Neural cell (in vitro differentiated cells): ENCODE measurements at regions not wholly inside any gene's neighbourhood (a gene's known extent, or its start where the extent isn't known, plus 50 kb on each side); places are given as distances from the start of the nearest gene placed in this dataset.

ENCODE experiments used
- H2AFZ ChIP-seq: fragments of 200-600, 300-800 bp; sonication (generic), shearing (Covaris generic); 2 replicates; pipeline ENCODE4 v1.6.0; 2014; ENCODE audit warnings: low read depth, mild to moderate bottlenecking, antibody characterized with exemption, low read length, moderate library complexity
- H3F3A ChIP-seq: fragments of 200-600 bp; shearing (Covaris generic); 2 replicates; pipeline ENCODE4 v1.6.1; 2016; ENCODE audit warnings: mild to moderate bottlenecking, moderate library complexity, mixed read lengths, antibody characterized with exemption, low read length; ENCODE audit not compliant: insufficient read depth, poor library complexity, severe bottlenecking
- H3K27ac ChIP-seq: fragments of 200-600, 300-800 bp; sonication (generic), shearing (Covaris generic); 2 replicates; pipeline ENCODE4 v1.5.1; 2014; ENCODE audit warnings: mild to moderate bottlenecking, low read length, moderate library complexity
- H3K27me3 ChIP-seq: fragments of 300-800, 200-600 bp; sonication (generic), shearing (Covaris generic); 2 replicates; pipeline ENCODE4 v1.6.0; 2014; ENCODE audit warnings: mild to moderate bottlenecking, low read depth, low read length, moderate library complexity; ENCODE audit not compliant: insufficient read depth
- H3K36me3 ChIP-seq: fragments of 300-800, 200-600 bp; sonication (generic), shearing (Covaris generic); 2 replicates; pipeline ENCODE4 v1.5.1; 2014; ENCODE audit warnings: mild to moderate bottlenecking, antibody characterized with exemption, low read length, moderate library complexity; ENCODE audit not compliant: insufficient read depth
- H3K4me2 ChIP-seq: fragments of 300-800, 200-600 bp; sonication (generic), shearing (Covaris generic); 2 replicates; pipeline ENCODE4 v1.6.0; 2014; ENCODE audit warnings: mild to moderate bottlenecking, low read length
- H3K4me3 ChIP-seq: fragments of 300-800, 200-600 bp; sonication (generic), shearing (Covaris generic); 2 replicates; pipeline ENCODE4 v1.5.1; 2014; ENCODE audit warnings: mild to moderate bottlenecking, low read length, moderate library complexity
- H3K79me2 ChIP-seq: fragments of 200-600 bp; shearing (Covaris generic); replicated peaks from 2 replicates; pipeline ENCODE4 v1.6.0; 2014; ENCODE audit warnings: mild to moderate bottlenecking, low read length, moderate library complexity; ENCODE audit not compliant: insufficient read depth
- H3K9ac ChIP-seq: fragments of 300-800, 200-600 bp; sonication (generic), shearing (Covaris generic); 2 replicates; pipeline ENCODE4 v1.6.1; 2016; ENCODE audit warnings: mild to moderate bottlenecking, low read length, mixed read lengths
- H3K9me2 ChIP-seq: fragments of 200-600 bp; shearing (Covaris generic); 2 replicates; pipeline ENCODE4 v1.6.1; 2016; ENCODE audit warnings: mild to moderate bottlenecking, low read length, mixed read lengths; ENCODE audit not compliant: insufficient read depth
- H3K9me3 ChIP-seq: fragments of 200-600, 300-800 bp; sonication (generic), shearing (Covaris generic); 2 replicates; pipeline ENCODE4 v1.6.1; 2016; ENCODE audit warnings: mild to moderate bottlenecking, mixed run types, low read length, moderate library complexity, mixed read lengths
- H4K20me1 ChIP-seq: fragments of 200-600 bp; shearing (Covaris generic); 2 replicates; pipeline ENCODE4 v1.6.1; 2016; ENCODE audit warnings: mild to moderate bottlenecking, mixed run types; ENCODE audit not compliant: insufficient read depth
- CTCF ChIP-seq: fragments of 450-650 bp; IDR thresholded peaks from 2 replicates; pipeline ENCODE4 v1.5.1; 2014; ENCODE audit warnings: antibody characterized with exemption, mild to moderate bottlenecking, moderate library complexity; ENCODE audit not compliant: poor library complexity, severe bottlenecking
- EP300 ChIP-seq: fragments of 450-650 bp; conservative IDR thresholded peaks from 2 replicates; pipeline ENCODE4 v1.6.1; 2014; ENCODE audit warnings: antibody characterized with exemption, mild to moderate bottlenecking, moderate library complexity; ENCODE audit not compliant: poor library complexity, severe bottlenecking
- EZH2 ChIP-seq: fragments of 200-600, 300-800 bp; shearing (Covaris generic), sonication (generic); IDR thresholded peaks from 2 replicates; pipeline ENCODE4 v1.6.1; 2014; ENCODE audit warnings: antibody characterized with exemption, low read length, borderline replicate concordance, mild to moderate bottlenecking; ENCODE audit not compliant: insufficient read depth, poor library complexity, severe bottlenecking
- MXI1 ChIP-seq: fragments of 450-650 bp; conservative IDR thresholded peaks from 2 replicates; pipeline ENCODE4 v1.6.1; 2014; ENCODE audit warnings: antibody characterized with exemption, mild to moderate bottlenecking; ENCODE audit not compliant: poor library complexity, severe bottlenecking
- POLR2AphosphoS5 ChIP-seq: IDR thresholded peaks from 2 replicates; pipeline ENCODE4 v1.6.1; 2012
- RAD21 ChIP-seq: fragments of 450-650 bp; conservative IDR thresholded peaks from 2 replicates; pipeline ENCODE4 v1.6.1; 2014; ENCODE audit warnings: antibody characterized with exemption, mild to moderate bottlenecking, moderate library complexity
- REST ChIP-seq: IDR thresholded peaks from 2 replicates; pipeline ENCODE4 v1.6.1; 2012; ENCODE audit warnings: borderline replicate concordance
- SMC3 ChIP-seq: fragments of 450-650 bp; conservative IDR thresholded peaks from 2 replicates; pipeline ENCODE4 v1.6.1; 2014; ENCODE audit warnings: antibody characterized with exemption, mild to moderate bottlenecking, moderate library complexity; ENCODE audit not compliant: poor library complexity
- TAF1 ChIP-seq: IDR thresholded peaks from 2 replicates; pipeline ENCODE4 v1.6.1; 2012; ENCODE audit warnings: low read depth

DNA sequence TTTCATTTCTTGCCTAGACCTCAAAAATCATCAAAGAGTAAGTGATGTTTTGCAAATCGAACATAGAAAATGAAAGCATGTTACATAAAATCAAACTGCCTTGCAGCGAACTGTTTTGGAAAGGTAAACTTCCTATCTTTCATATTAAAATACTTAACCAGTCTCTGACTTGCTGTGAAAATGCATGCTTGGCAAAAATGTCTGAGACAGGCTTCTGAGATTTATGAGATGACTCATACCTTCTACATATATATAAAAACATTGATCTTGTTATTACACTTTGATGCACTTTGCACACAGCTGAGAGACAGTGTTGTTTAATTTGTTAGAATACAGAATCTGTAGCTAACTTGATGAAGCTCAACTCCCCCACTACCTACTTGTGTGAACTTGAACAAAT lies 179.1 kb downstream of the KITLG start:
- no peaks in the 10 kb centered on the region for H3K79me2 ChIP-seq

GRCh38 chr12:88406905-88407304 lies 173.4 kb downstream of the KITLG start:
- Histone ChIP-seq H3K4me3 (no peak overlapping the region), H4K20me1 (no peaks in the 10 kb centered on the region), H3K9me2 (no peaks in the 10 kb centered on the region), H3K27ac (no peak overlapping the region), H3K9me3 (no peaks in the 10 kb centered on the region), H3K4me2 (no peak overlapping the region), H3F3A (no peaks in the 10 kb centered on the region), H3K36me3 (no peaks in the 10 kb centered on the region), H2AFZ (no peak overlapping the region), H3K79me2 (no peaks in the 10 kb centered on the region), H3K27me3 (no peaks in the 10 kb centered on the region), H3K9ac (no peak overlapping the region)
- TF ChIP-seq MXI1 (no peak), TAF1 (no peak), CTCF (no peak), POLR2AphosphoS5 (no peak), EP300 (no peak), EZH2 (no peak), REST (no peak)

More for the DNA sequence above, 179.1 kb downstream of the KITLG start:
- Histone ChIP-seq H3K36me3 (no peaks in the 10 kb centered on the region), H4K20me1 (no peaks in the 10 kb centered on the region), H3K4me3 (no peak overlapping the region), H3F3A (no peaks in the 10 kb centered on the region), H3K9me2 (no peaks in the 10 kb centered on the region), H3K27me3 (no peaks in the 10 kb centered on the region), H3K4me2 (no peak overlapping the region), H3K9me3 (no peaks in the 10 kb centered on the region), H2AFZ (no peak overlapping the region), H3K27ac (no peak overlapping the region), H3K9ac (no peak overlapping the region)
- TF ChIP-seq EZH2 (no peak), MXI1 (no peak), RAD21 (no peak), EP300 (no peak), REST (no peak), POLR2AphosphoS5 (no peak), SMC3 (no peak), CTCF (no peak), TAF1 (no peak)
